ENCODE measurements at regions not wholly inside any gene's neighbourhood (a gene's known extent, or its start where the extent isn't known, plus 50 kb on each side); places are given as distances from the start of the nearest gene placed in this dataset.

- intact Hi-C loops (cut with DNase I): no loop called here
- FAIRE-seq (no peak), ATAC-seq (no peak), DNase-seq (no peak)
- H3K27me3 ChIP-seq: no peaks in the 10 kb centered on the region
- no peaks in the 10 kb centered on the region for H3K9me3 ChIP-seq
- WGBS, 2 donors: 68 to 70% methylated on average over 5 of the region's 5 CpGs
- H3K4me3 ChIP-seq: no peak overlapping the region
- TF ChIP-seq CTCF (IDR thresholded peaks at IDR 0.05): no peak
- no peaks in the 10 kb centered on the region for H3K36me3 ChIP-seq
- no peaks in the 10 kb centered on the region for H3K4me1 ChIP-seq
- H3K27ac ChIP-seq: no peak overlapping the region
These were observed 148.7 kb upstream of the TCF21 start for GRCh38 chr6:133740218-133740617.

- Histone ChIP-seq H3K9me3 (no peaks in the 10 kb centered on the region), H3K36me3 (no peaks in the 10 kb centered on the region), H3K4me1 (no peaks in the 10 kb centered on the region), H3K4me3 (no peak overlapping the region), H3K27me3 (no peaks in the 10 kb centered on the region), H3K27ac (no peak overlapping the region)
- DNase-seq (no peak), FAIRE-seq (no peak), ATAC-seq (no peak)
- 71 to 81% methylated on average over 2 of the region's 2 CpGs for WGBS, 2 donors
- TF ChIP-seq CTCF (IDR thresholded peaks at IDR 0.05): no peak
- intact Hi-C loops (cut with DNase I): no loop called here
These were observed 148.1 kb upstream of the TCF21 start for GRCh38 chr6:133740816-133741215.

- ATAC-seq: peak in 1 of 4 donors; percentile 21
- no peak overlapping the region for H3K27ac ChIP-seq
- intact Hi-C loops (cut with DNase I): no loop called here
- FAIRE-seq: no peak
- no peak for DNase-seq
- no peaks in the 10 kb centered on the region for H3K36me3 ChIP-seq
- H3K9me3 ChIP-seq: no peaks in the 10 kb centered on the region
- 24 to 42% methylated on average over 5 of the region's 5 CpGs for WGBS, 2 donors
- TF ChIP-seq CTCF (IDR thresholded peaks at IDR 0.05): no peak
- no peak overlapping the region for H3K4me3 ChIP-seq
- no peaks in the 10 kb centered on the region for H3K27me3 ChIP-seq
- H3K4me1 ChIP-seq: no peaks in the 10 kb centered on the region
These were observed 147.5 kb upstream of the TCF21 start for GRCh38 chr6:133741375-133741861.

- H3K9me3 ChIP-seq: no peaks in the 10 kb centered on the region
- no peaks in the 10 kb centered on the region for H3K36me3 ChIP-seq
- H3K27ac ChIP-seq: no peak overlapping the region
- FAIRE-seq: no peak
- no peak for DNase-seq
- no peak for TF ChIP-seq CTCF (IDR thresholded peaks at IDR 0.05)
- H3K27me3 ChIP-seq: no peaks in the 10 kb centered on the region
- H3K4me1 ChIP-seq: no peaks in the 10 kb centered on the region
- no peak overlapping the region for H3K4me3 ChIP-seq
- 47 to 53% methylated on average over 2 of the region's 2 CpGs for WGBS, 2 donors
- no peak for ATAC-seq
- intact Hi-C loops (cut with DNase I): no loop called here
These were observed 145.3 kb upstream of the TCF21 start for GRCh38 chr6:133743621-133744020.

- intact Hi-C loops (cut with DNase I): no loop called here
- Histone ChIP-seq H3K9me3 (no peaks in the 10 kb centered on the region), H3K4me1 (no peaks in the 10 kb centered on the region), H3K27ac (no peak overlapping the region), H3K4me3 (no peak overlapping the region), H3K36me3 (no peaks in the 10 kb centered on the region), H3K27me3 (no peaks in the 10 kb centered on the region)
- no peak for TF ChIP-seq CTCF (IDR thresholded peaks at IDR 0.05)
- DNase-seq (no peak), ATAC-seq (no peak), FAIRE-seq (no peak)
- WGBS, 2 donors: 74 to 95% methylated on average over 3 of the region's 3 CpGs
These were observed 142.5 kb upstream of the TCF21 start for GRCh38 chr6:133746417-133746770.
